Right lobe of liver (tissue), 6 donors: ENCODE measurements at regions not wholly inside any gene's neighbourhood (a gene's known extent, or its start where the extent isn't known, plus 50 kb on each side); places are given as distances from the start of the nearest gene placed in this dataset.

ENCODE experiments used
- ATAC-seq, 4 donors: fragments of 200-7000 bp; cut with Tn5 transposase; one replicate each; pipeline ENCODE4 v1.9.1; 2020; ENCODE audit warnings: mild to moderate bottlenecking in 4 of 4, moderate library complexity in 4 of 4
- DNase-seq, 3 donors: peaks; one replicate each; pipeline ENCODE4 v3.0.0-alpha.2; 2020
- H3K27ac ChIP-seq, 3 donors: fragments of 200-600 bp; one replicate each; pipeline ENCODE4 v1.8.0; 2022
- H3K27me3 ChIP-seq, 2 donors: fragments of 200-600 bp; one replicate each; pipeline ENCODE4 v1.8.0; 2022
- H3K36me3 ChIP-seq, 4 donors: fragments of 200-600 bp; sonication (generic) in 1 of 4; one replicate each; pipeline versions ENCODE4 v1.5.1 to v1.8.0; 2017 to 2022; ENCODE audit warnings: control low read depth in 1 of 4
- H3K4me1 ChIP-seq, 4 donors: fragments of 200-600 bp; sonication (generic) in 1 of 4; one replicate each; pipeline versions ENCODE4 v1.5.1 to v1.8.0; 2017 to 2022; ENCODE audit warnings: control low read depth in 1 of 4
- H3K4me3 ChIP-seq, 3 donors: fragments of 200-600 bp; one replicate each; pipeline ENCODE4 v1.8.0; 2022
- H3K9me3 ChIP-seq, 4 donors: fragments of 200-600 bp; sonication (generic) in 1 of 4; one replicate each; pipeline versions ENCODE4 v1.5.1 to v1.8.0; 2017 to 2022; ENCODE audit warnings: control low read depth in 1 of 4
- POLR2A ChIP-seq: fragments of 450-650 bp; IDR thresholded peaks from one replicate; pipeline ENCODE4 v1.6.1; 2017; ENCODE audit warnings: antibody characterized with exemption, mild to moderate bottlenecking
- WGBS: methylation state at CpG from one replicate; pipeline ENCODE4 v1.1.6; 2018; ENCODE audit warnings: low coverage, low lambda C conversion rate; ENCODE audit not compliant: insufficient coverage; ENCODE audit errors: missing lambda C conversion rate; 5-methylcytosine and 5-hydroxymethylcytosine counted together
- intact Hi-C, 2 donors: fragments of 100-400 bp; cut with DNase I; formaldehyde crosslinking; loops; one replicate each; pipeline versions ENCODE4 v1.11.2 to v1.14.1; 2022
- TF ChIP-seq, protein P1 (sequence below), 4 donors: fragments of 200-600 bp in 3 of 4; fragments of 450-650 bp in 1 of 4; IDR thresholded peaks; one replicate each; pipeline versions ENCODE4 v1.5.1 to v1.8.0; 2016 to 2022; ENCODE audit warnings: antibody characterized with exemption in 4 of 4, mild to moderate bottlenecking in 2 of 4
- donor health status: DM: no; HTN: yes; CAD: no.
- donor health status: DM: no; HTN: no; CAD: no.
- donor health status: DM: no; HTN: no; CAD: no.
- donor health status: DM: no; HTN: yes; CAD: no.
- donor health status: DM: no; HTN: yes; CAD: no.

DNA sequence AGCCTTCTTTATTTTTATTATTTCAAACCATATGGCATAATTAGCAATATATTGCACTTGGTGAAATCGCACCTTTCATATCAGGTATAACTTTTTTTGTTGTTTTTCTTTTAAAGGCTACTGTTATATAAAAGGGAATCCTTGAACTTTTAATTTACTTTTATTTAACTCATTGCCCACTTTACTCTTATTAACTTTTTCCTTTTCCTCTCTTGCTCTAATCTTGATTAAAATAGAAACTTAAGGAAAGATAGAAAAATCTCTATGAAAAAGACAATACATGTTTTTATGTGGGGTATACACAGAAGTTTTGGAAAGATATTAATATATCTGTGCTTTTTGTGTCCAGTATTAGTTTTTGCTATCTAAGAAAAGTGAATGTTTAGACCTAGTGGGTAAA lies 805.8 kb downstream of the USP25 start:
- DNase-seq (no peak), ATAC-seq (no peak)
- peaks cover 0 to 21% (median 4%) of the 10 kb centered on the region in 4 donors for H3K4me1 ChIP-seq
- TF ChIP-seq POLR2A: no peak
- TF ChIP-seq, protein P1, sequence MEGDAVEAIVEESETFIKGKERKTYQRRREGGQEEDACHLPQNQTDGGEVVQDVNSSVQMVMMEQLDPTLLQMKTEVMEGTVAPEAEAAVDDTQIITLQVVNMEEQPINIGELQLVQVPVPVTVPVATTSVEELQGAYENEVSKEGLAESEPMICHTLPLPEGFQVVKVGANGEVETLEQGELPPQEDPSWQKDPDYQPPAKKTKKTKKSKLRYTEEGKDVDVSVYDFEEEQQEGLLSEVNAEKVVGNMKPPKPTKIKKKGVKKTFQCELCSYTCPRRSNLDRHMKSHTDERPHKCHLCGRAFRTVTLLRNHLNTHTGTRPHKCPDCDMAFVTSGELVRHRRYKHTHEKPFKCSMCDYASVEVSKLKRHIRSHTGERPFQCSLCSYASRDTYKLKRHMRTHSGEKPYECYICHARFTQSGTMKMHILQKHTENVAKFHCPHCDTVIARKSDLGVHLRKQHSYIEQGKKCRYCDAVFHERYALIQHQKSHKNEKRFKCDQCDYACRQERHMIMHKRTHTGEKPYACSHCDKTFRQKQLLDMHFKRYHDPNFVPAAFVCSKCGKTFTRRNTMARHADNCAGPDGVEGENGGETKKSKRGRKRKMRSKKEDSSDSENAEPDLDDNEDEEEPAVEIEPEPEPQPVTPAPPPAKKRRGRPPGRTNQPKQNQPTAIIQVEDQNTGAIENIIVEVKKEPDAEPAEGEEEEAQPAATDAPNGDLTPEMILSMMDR (IDR thresholded peaks at IDR 0.05): no peak
- 30% methylated on average over 1 of the region's 1 CpG for WGBS
- H3K27me3 ChIP-seq: no peaks in the 10 kb centered on the region
- no peaks in the 10 kb centered on the region for H3K9me3 ChIP-seq
- H3K27ac ChIP-seq: peak overlapping the region; percentile 87 to 88 (median 88)
- no peaks in the 10 kb centered on the region for H3K36me3 ChIP-seq
- intact Hi-C loops: no loop called here
- H3K4me3 ChIP-seq: peak overlapping the region; percentile 12 to 48 (median 38)

DNA sequence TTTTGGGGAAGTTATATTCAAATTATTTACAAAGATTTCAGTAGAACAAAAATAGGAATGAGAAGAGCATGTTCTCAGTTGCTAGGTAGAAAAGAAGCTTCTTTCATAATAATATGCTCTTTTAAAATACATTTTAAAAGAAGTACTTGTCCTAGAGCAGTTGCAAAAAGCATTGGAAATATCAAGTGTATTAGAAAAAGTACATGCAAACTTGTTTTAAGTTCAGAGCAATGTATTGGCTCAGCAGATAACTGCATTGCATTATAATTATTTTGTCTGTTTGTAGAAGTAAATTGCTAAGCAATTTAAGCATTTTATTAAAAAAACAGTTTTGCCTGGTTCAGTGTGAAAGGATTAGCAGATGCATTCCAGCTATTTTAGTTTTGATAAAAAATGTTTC lies 806.4 kb downstream of the USP25 start:
- intact Hi-C loops: no loop called here
- Histone ChIP-seq H3K36me3 (no peaks in the 10 kb centered on the region), H3K27ac (peak overlapping the region; percentile 87 to 88 (median 88)), H3K4me1 (peaks cover 0 to 21% (median 4%) of the 10 kb centered on the region in 4 donors), H3K4me3 (peak overlapping the region; percentile 2 to 48 (median 38)), H3K27me3 (no peaks in the 10 kb centered on the region), H3K9me3 (no peaks in the 10 kb centered on the region)
- DNase-seq (no peak), ATAC-seq (no peak)
- no peak for TF ChIP-seq POLR2A
- TF ChIP-seq, protein P1 (IDR thresholded peaks at IDR 0.05): no peak

DNA sequence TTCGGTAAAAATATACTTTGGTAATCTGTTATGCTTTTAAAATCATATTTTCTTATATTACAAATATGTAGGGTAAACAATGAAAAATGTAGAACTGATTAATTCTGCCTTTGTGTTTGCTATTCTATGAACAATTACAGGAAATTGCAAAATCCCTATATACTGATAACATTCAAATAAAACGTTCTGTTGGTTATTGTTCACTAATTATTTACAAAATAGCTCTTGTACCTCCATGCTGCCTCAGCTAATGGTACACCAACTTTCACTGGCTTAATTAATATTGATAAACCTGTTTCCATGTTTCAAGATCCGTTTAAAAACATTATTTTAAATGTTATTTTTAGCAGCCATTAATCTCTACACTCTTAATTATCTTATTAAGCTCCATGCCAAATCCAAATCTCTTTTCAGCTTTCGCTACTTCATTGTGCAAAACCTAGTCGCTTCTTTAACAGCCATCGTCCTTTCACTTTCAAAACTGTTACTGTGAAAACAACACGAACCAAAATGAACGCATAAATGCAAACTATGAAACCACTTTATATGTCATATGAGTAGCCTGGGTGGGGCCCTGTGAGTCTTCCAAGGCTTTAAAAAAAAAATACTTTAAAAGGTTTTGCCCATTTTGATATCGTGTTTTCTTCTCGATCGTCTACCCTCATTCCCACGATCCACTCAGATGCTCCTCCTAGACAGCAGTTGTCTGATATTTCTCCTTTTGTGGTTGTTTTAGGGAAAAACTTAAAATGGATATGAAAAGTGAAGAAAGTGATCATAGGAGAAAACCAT lies 807.1 kb downstream of the USP25 start:
- Histone ChIP-seq H3K9me3 (no peaks in the 10 kb centered on the region), H3K4me3 (peak overlapping the region; percentile 20 to 48 (median 38)), H3K27me3 (no peaks in the 10 kb centered on the region), H3K4me1 (peaks cover 0 to 21% (median 4%) of the 10 kb centered on the region in 4 donors), H3K27ac (peak overlapping the region; percentile 87 to 88 (median 88)), H3K36me3 (no peaks in the 10 kb centered on the region)
- no peak for TF ChIP-seq POLR2A
- TF ChIP-seq, protein P1 (IDR thresholded peaks at IDR 0.05): no peak
- 16% methylated on average over 12 of the region's 12 CpGs for WGBS
- DNase-seq (no peak), ATAC-seq (peak in 3 of 4 donors; percentile 17 to 30 (median 22))
- intact Hi-C loops: no loop called here

DNA sequence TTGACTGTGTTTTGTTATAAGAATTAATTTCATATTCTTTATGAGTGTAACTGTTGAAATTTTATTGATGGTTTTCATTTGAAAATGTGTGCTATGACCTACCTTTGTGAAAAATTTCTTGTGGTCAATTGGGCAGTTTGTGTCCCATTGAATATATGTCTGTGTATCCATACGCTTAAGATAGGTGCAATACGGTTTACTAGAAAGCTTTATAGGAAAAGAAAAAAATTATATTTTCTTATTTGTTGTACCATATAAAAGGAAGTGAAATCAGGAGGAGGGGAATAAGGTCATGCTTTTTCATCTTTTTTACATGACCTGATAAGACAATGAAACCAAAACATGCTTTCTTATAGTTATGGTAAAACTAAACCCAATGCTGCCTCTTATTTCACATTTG lies 807.7 kb downstream of the USP25 start:
- Histone ChIP-seq H3K27me3 (no peaks in the 10 kb centered on the region), H3K9me3 (no peaks in the 10 kb centered on the region), H3K27ac (peak overlapping the region; percentile 87 to 88 (median 88)), H3K4me1 (peaks cover 0 to 17% (median 4%) of the 10 kb centered on the region in 4 donors), H3K36me3 (no peaks in the 10 kb centered on the region), H3K4me3 (peak overlapping the region; percentile 20 to 48 (median 38))
- no peak for TF ChIP-seq POLR2A
- TF ChIP-seq, protein P1 (IDR thresholded peaks at IDR 0.05): no peak
- ATAC-seq (no peak), DNase-seq (no peak)
- 43% methylated on average over 2 of the region's 2 CpGs for WGBS
- intact Hi-C loops: no loop called here
